Karpas-422 (cell line): ENCODE measurements at regions not wholly inside any gene's neighbourhood (a gene's known extent, or its start where the extent isn't known, plus 50 kb on each side); places are given as distances from the start of the nearest gene placed in this dataset.

ENCODE experiments used
- DNase-seq: peaks from one replicate; pipeline ENCODE4 v3.0.0-alpha.2; 2015
- H2AFZ ChIP-seq: fragments of 200-600 bp; sonication (generic); 2 replicates; pipeline ENCODE4 v1.6.1; 2014; ENCODE audit warnings: antibody characterized with exemption, low read length, mixed read lengths
- H3K27ac ChIP-seq: fragments of 200-600 bp; sonication (generic); 2 replicates; pipeline ENCODE4 v1.5.1; 2014; ENCODE audit warnings: mild to moderate bottlenecking, low read length, moderate library complexity
- H3K27me3 ChIP-seq: fragments of 200-600 bp; sonication (generic); 2 replicates; pipeline ENCODE4 v1.6.1; 2014; ENCODE audit warnings: low read length, mixed read lengths
- H3K36me3 ChIP-seq: fragments of 200-600 bp; sonication (generic); 2 replicates; pipeline ENCODE4 v1.6.1; 2014; ENCODE audit warnings: low read length, mixed read lengths; ENCODE audit not compliant: insufficient read depth
- H3K4me1 ChIP-seq: fragments of 200-600 bp; sonication (generic); 2 replicates; pipeline ENCODE4 v1.6.1; 2014; ENCODE audit warnings: mild to moderate bottlenecking, low read length, mixed read lengths
- H3K4me2 ChIP-seq: fragments of 200-600 bp; sonication (generic); 2 replicates; pipeline ENCODE4 v1.6.1; 2014; ENCODE audit warnings: low read length, low read depth, mild to moderate bottlenecking; ENCODE audit not compliant: poor library complexity, severe bottlenecking
- H3K4me3 ChIP-seq: fragments of 200-600 bp; sonication (generic); 2 replicates; pipeline ENCODE4 v1.5.1; 2014; ENCODE audit warnings: mild to moderate bottlenecking, antibody characterized with exemption, low read length, mixed read lengths
- H3K79me2 ChIP-seq: fragments of 200-600 bp; sonication (generic); 2 replicates; pipeline ENCODE4 v1.6.1; 2014; ENCODE audit warnings: mild to moderate bottlenecking, low read length, mixed read lengths
- H3K9ac ChIP-seq: fragments of 200-600 bp; sonication (generic); 2 replicates; pipeline ENCODE4 v1.6.0; 2014; ENCODE audit warnings: low read length
- H3K9me2 ChIP-seq: fragments of 200-600 bp; sonication (generic), shearing (Covaris generic); replicated peaks from 2 replicates; pipeline ENCODE4 v1.6.0; 2014; ENCODE audit warnings: mild to moderate bottlenecking, low read length, moderate library complexity; ENCODE audit not compliant: insufficient read depth
- H3K9me3 ChIP-seq: fragments of 300-700, 200-600 bp; sonication (generic); 2 replicates; pipeline ENCODE4 v1.6.1; 2014; ENCODE audit warnings: low read length, mixed read lengths
- H4K20me1 ChIP-seq: fragments of 200-600 bp; sonication (generic); 2 replicates; pipeline ENCODE4 v1.6.1; 2014; ENCODE audit warnings: mild to moderate bottlenecking, antibody characterized with exemption, low read length, low read depth; ENCODE audit not compliant: insufficient read depth

GRCh38 chr20:48313324-48313723, 514.5 kb downstream of the PREX1 start:
- H3K27ac ChIP-seq = no peak overlapping the region
- H3K4me2 ChIP-seq = no peak overlapping the region
- no peaks in the 10 kb centered on the region for H3K27me3 ChIP-seq
- no peaks in the 10 kb centered on the region for H3K9me3 ChIP-seq
- no peak overlapping the region for H3K9ac ChIP-seq
- H3K4me3 ChIP-seq = no peak overlapping the region
- H2AFZ ChIP-seq = no peak overlapping the region
- H3K79me2 ChIP-seq = no peaks in the 10 kb centered on the region
- no peak for DNase-seq
- no peaks in the 10 kb centered on the region for H3K36me3 ChIP-seq
- H3K9me2 ChIP-seq = no peaks in the 10 kb centered on the region
- H4K20me1 ChIP-seq = no peaks in the 10 kb centered on the region
- no peaks in the 10 kb centered on the region for H3K4me1 ChIP-seq

- no peak overlapping the region for H3K4me2 ChIP-seq
- DNase-seq = no peak
- H3K9me2 ChIP-seq = no peaks in the 10 kb centered on the region
- H3K79me2 ChIP-seq = no peaks in the 10 kb centered on the region
- no peak overlapping the region for H2AFZ ChIP-seq
- no peak overlapping the region for H3K4me3 ChIP-seq
- no peaks in the 10 kb centered on the region for H3K36me3 ChIP-seq
- no peak overlapping the region for H3K27ac ChIP-seq
- H3K9ac ChIP-seq = no peak overlapping the region
- no peaks in the 10 kb centered on the region for H3K27me3 ChIP-seq
- H3K9me3 ChIP-seq = no peaks in the 10 kb centered on the region
- no peaks in the 10 kb centered on the region for H3K4me1 ChIP-seq
- no peaks in the 10 kb centered on the region for H4K20me1 ChIP-seq
These were observed 515.8 kb downstream of the PREX1 start for GRCh38 chr20:48311956-48312355.

GRCh38 chr20:48310305-48310704, 517.5 kb downstream of the PREX1 start:
- H3K9ac ChIP-seq = no peak overlapping the region
- no peaks in the 10 kb centered on the region for H4K20me1 ChIP-seq
- H3K36me3 ChIP-seq = no peaks in the 10 kb centered on the region
- 0 out of 2 replicates have a peak, but pooled peaks cover 2% of the 10 kb centered on the region for H3K27me3 ChIP-seq
- H3K27ac ChIP-seq = no peak overlapping the region
- no peaks in the 10 kb centered on the region for H3K79me2 ChIP-seq
- H3K4me3 ChIP-seq = no peak overlapping the region
- H3K9me3 ChIP-seq = no peaks in the 10 kb centered on the region
- DNase-seq = no peak
- no peaks in the 10 kb centered on the region for H3K9me2 ChIP-seq
- H3K4me1 ChIP-seq = no peaks in the 10 kb centered on the region
- no peak overlapping the region for H2AFZ ChIP-seq
- H3K4me2 ChIP-seq = no peak overlapping the region

GRCh38 chr20:48309293-48309692, 518.5 kb downstream of the PREX1 start:
- no peaks in the 10 kb centered on the region for H3K4me1 ChIP-seq
- H3K9ac ChIP-seq = no peak overlapping the region
- H3K9me2 ChIP-seq = no peaks in the 10 kb centered on the region
- H3K36me3 ChIP-seq = no peaks in the 10 kb centered on the region
- no peaks in the 10 kb centered on the region for H3K9me3 ChIP-seq
- no peak overlapping the region for H2AFZ ChIP-seq
- H4K20me1 ChIP-seq = no peaks in the 10 kb centered on the region
- H3K4me2 ChIP-seq = no peak overlapping the region
- 0 out of 2 replicates have a peak, but pooled peaks cover 2% of the 10 kb centered on the region for H3K27me3 ChIP-seq
- no peak overlapping the region for H3K4me3 ChIP-seq
- no peak for DNase-seq
- H3K27ac ChIP-seq = no peak overlapping the region
- no peaks in the 10 kb centered on the region for H3K79me2 ChIP-seq

GRCh38 chr20:48308882-48309281, 518.9 kb downstream of the PREX1 start:
- H3K9me2 ChIP-seq = no peaks in the 10 kb centered on the region
- H3K27me3 ChIP-seq = 0 out of 2 replicates have a peak, but pooled peaks cover 2% of the 10 kb centered on the region
- H3K4me1 ChIP-seq = no peaks in the 10 kb centered on the region
- H3K79me2 ChIP-seq = no peaks in the 10 kb centered on the region
- H4K20me1 ChIP-seq = no peaks in the 10 kb centered on the region
- H2AFZ ChIP-seq = no peak overlapping the region
- no peak overlapping the region for H3K27ac ChIP-seq
- no peaks in the 10 kb centered on the region for H3K36me3 ChIP-seq
- no peaks in the 10 kb centered on the region for H3K9me3 ChIP-seq
- DNase-seq = no peak
- no peak overlapping the region for H3K4me2 ChIP-seq
- no peak overlapping the region for H3K4me3 ChIP-seq
- H3K9ac ChIP-seq = no peak overlapping the region

- H3K36me3 ChIP-seq = no peaks in the 10 kb centered on the region
- H3K27ac ChIP-seq = no peak overlapping the region
- H3K4me1 ChIP-seq = no peaks in the 10 kb centered on the region
- no peaks in the 10 kb centered on the region for H3K9me2 ChIP-seq
- H4K20me1 ChIP-seq = no peaks in the 10 kb centered on the region
- no peak overlapping the region for H3K4me2 ChIP-seq
- no peak overlapping the region for H3K4me3 ChIP-seq
- no peak overlapping the region for H3K9ac ChIP-seq
- H3K9me3 ChIP-seq = no peaks in the 10 kb centered on the region
- no peak overlapping the region for H2AFZ ChIP-seq
- H3K79me2 ChIP-seq = no peaks in the 10 kb centered on the region
- DNase-seq = no peak
- H3K27me3 ChIP-seq = 0 out of 2 replicates have a peak, but pooled peaks cover 2% of the 10 kb centered on the region
These were observed 519.5 kb downstream of the PREX1 start for GRCh38 chr20:48308232-48308781.

- Histone ChIP-seq H3K4me1 (no peaks in the 10 kb centered on the region), H4K20me1 (no peaks in the 10 kb centered on the region)
These were observed 520.5 kb downstream of the PREX1 start for GRCh38 chr20:48307277-48307676.

GRCh38 chr20:48302844-48303542, 517.7 kb upstream of the SULF2 start:
- H3K79me2 ChIP-seq = no peaks in the 10 kb centered on the region
- no peaks in the 10 kb centered on the region for H3K9me3 ChIP-seq
- no peak overlapping the region for H3K4me2 ChIP-seq
- peaks cover 9% of the 10 kb centered on the region; the same call in 1 of the 2 replicates for H3K27me3 ChIP-seq
- H3K4me1 ChIP-seq = no peaks in the 10 kb centered on the region
- H3K36me3 ChIP-seq = no peaks in the 10 kb centered on the region
- DNase-seq = no peak
- H3K9ac ChIP-seq = no peak overlapping the region
- no peak overlapping the region for H2AFZ ChIP-seq
- H3K27ac ChIP-seq = no peak overlapping the region
- H3K9me2 ChIP-seq = no peaks in the 10 kb centered on the region
- H4K20me1 ChIP-seq = no peaks in the 10 kb centered on the region
- H3K4me3 ChIP-seq = no peak overlapping the region

More at GRCh38 chr20:48307277-48307676, 520.5 kb downstream of the PREX1 start:
- Histone ChIP-seq H3K27me3 (0 out of 2 replicates have a peak, but pooled peaks cover 2% of the 10 kb centered on the region), H3K9me2 (no peaks in the 10 kb centered on the region), H3K79me2 (no peaks in the 10 kb centered on the region), H3K9ac (no peak overlapping the region), H3K4me2 (no peak overlapping the region), H3K27ac (no peak overlapping the region), H3K9me3 (no peaks in the 10 kb centered on the region), H3K4me3 (no peak overlapping the region), H3K36me3 (no peaks in the 10 kb centered on the region), H2AFZ (no peak overlapping the region)
- DNase-seq = no peak
